ENCODE measurements at regions not wholly inside any gene's neighbourhood (a gene's known extent, or its start where the extent isn't known, plus 50 kb on each side); places are given as distances from the start of the nearest gene placed in this dataset.

DNA sequence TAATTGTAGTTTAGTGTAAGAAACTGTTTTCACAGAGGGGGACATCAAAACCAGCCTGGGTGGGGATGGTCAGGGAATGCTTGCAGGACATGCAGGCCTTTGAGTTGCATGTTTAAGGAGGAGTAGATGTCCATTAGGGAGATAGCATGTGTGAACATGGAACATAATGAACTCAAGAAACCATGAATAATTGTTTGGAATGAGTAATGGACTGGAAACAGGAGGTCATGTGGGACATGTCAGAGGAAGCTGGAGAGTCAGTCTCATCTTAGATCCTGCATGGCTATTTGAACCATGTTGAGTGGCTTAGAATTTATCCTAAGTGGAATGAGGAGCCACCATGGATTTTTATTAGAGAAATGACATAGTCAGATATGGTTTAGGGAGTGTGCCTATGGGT is 86.4 kb downstream of the RPE65 start:
- no peak overlapping the region for H3K4me3 ChIP-seq (ENCODE audit: low read depth, low read length, poor library complexity, severe bottlenecking)
- H3K27ac ChIP-seq (ENCODE audit: low read depth, low read length, poor library complexity, severe bottlenecking), result no peak overlapping the region
- intact Hi-C loops (cut with micrococcal nuclease; ENCODE audit: unreplicated experiment), result no loop called here
- H3K36me3 ChIP-seq (ENCODE audit: insufficient read depth, low read length, poor library complexity, severe bottlenecking), result no peaks in the 10 kb centered on the region
- no peak for DNase-seq (ENCODE audit: low spot score)
- TF ChIP-seq, protein P1, sequence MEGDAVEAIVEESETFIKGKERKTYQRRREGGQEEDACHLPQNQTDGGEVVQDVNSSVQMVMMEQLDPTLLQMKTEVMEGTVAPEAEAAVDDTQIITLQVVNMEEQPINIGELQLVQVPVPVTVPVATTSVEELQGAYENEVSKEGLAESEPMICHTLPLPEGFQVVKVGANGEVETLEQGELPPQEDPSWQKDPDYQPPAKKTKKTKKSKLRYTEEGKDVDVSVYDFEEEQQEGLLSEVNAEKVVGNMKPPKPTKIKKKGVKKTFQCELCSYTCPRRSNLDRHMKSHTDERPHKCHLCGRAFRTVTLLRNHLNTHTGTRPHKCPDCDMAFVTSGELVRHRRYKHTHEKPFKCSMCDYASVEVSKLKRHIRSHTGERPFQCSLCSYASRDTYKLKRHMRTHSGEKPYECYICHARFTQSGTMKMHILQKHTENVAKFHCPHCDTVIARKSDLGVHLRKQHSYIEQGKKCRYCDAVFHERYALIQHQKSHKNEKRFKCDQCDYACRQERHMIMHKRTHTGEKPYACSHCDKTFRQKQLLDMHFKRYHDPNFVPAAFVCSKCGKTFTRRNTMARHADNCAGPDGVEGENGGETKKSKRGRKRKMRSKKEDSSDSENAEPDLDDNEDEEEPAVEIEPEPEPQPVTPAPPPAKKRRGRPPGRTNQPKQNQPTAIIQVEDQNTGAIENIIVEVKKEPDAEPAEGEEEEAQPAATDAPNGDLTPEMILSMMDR (conservative IDR thresholded peaks at IDR 0.05; ENCODE audit: low read depth, low read length), result no peak
- TF ChIP-seq EZH2 (IDR thresholded peaks at IDR 0.05; ENCODE audit: borderline replicate concordance, low read depth, low read length, poor library complexity, severe bottlenecking), result no peak
- BruUV-seq (replicated peaks), result no TSS peak
- ChIA-PET CTCF (no interaction called here), POLR2A (ENCODE audit: low non-redundant PET) (no interaction called here)
- peaks cover 5% of the 10 kb centered on the region for H3K4me1 ChIP-seq (ENCODE audit: insufficient read depth, low read length, poor library complexity, severe bottlenecking)
- no peaks in the 10 kb centered on the region for H3K9me3 ChIP-seq (ENCODE audit: low read depth, low read length, poor library complexity, severe bottlenecking)
- H3K27me3 ChIP-seq (replicated peaks; ENCODE audit: insufficient read depth, low read depth, low read length, poor library complexity), result no peaks in the 10 kb centered on the region

DNA sequence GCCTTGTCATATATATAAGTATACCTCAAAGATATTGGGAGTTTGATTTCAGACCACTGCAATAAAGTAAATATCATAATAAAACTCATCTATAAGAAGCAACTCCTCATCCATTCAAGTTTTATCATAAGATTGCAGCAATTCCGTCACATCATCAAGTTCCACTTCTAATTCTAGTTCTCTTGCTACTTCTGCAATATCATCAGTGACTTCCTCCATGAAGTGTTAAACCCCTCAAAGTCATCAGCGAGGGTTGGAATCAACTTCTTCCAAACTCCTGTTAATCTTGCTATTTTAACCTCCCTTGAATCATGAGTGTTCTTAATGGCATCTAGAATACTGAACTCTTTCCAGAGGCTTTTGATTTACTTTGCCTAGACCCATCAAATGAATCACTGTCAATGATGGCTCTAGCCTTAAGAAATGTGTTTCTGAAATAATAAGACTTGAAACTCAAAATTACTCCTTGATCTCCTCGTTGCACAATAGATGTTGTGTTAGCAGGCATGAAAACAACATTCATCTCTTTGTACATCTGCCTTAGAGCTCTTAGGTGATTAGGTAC is 88.3 kb downstream of the RPE65 start:
- POLR2A ChIA-PET (ENCODE audit: low non-redundant PET), result no interaction called here
- BruUV-seq (replicated peaks), result no TSS peak
- Histone ChIP-seq H3K9me3 (ENCODE audit: low read depth, low read length, poor library complexity, severe bottlenecking) (no peaks in the 10 kb centered on the region), H3K4me1 (ENCODE audit: insufficient read depth, low read length, poor library complexity, severe bottlenecking) (peaks cover 5% of the 10 kb centered on the region), H3K4me3 (ENCODE audit: low read depth, low read length, poor library complexity, severe bottlenecking) (no peak overlapping the region), H3K27me3 (replicated peaks; ENCODE audit: insufficient read depth, low read depth, low read length, poor library complexity) (no peaks in the 10 kb centered on the region), H3K27ac (ENCODE audit: low read depth, low read length, poor library complexity, severe bottlenecking) (no peak overlapping the region), H3K36me3 (ENCODE audit: insufficient read depth, low read length, poor library complexity, severe bottlenecking) (no peaks in the 10 kb centered on the region)
- CTCF ChIA-PET, result no interaction called here
- intact Hi-C loops (cut with micrococcal nuclease; ENCODE audit: unreplicated experiment), result no loop called here
- no peak for DNase-seq (ENCODE audit: low spot score)
- TF ChIP-seq, protein P1 (conservative IDR thresholded peaks at IDR 0.05; ENCODE audit: low read depth, low read length), result no peak
- TF ChIP-seq EZH2 (IDR thresholded peaks at IDR 0.05; ENCODE audit: borderline replicate concordance, low read depth, low read length, poor library complexity, severe bottlenecking), result no peak

DNA sequence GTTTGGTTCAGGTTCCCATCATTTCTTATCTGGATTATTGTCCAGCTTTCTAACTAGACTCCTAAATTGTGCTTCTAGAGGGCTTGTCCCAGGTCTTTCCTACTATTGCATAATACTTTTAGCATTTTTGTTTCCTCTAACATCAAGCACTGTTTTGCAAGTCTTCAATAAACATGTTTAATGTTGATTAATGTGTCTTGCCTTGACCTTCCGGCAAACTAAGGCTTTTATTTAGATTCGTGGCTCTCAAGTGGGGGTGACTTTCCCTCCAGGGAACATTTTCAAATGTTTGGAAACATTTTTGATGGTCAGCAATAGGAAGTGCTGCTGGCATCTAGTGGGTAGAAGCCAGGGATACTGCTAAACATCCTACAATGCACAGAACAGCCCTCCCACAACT is 90.7 kb downstream of the RPE65 start:
- no peak for DNase-seq (ENCODE audit: low spot score)

More for the DNA sequence above, 90.7 kb downstream of the RPE65 start:
- no TSS peak for BruUV-seq (replicated peaks)
- ChIA-PET POLR2A (ENCODE audit: low non-redundant PET) (no interaction called here), CTCF (interaction anchor here (0.7 kb wide), 1 partner anchor 592 kb away, joined by 3 read pairs; no protein-coding TSS in a partner anchor)
- no peaks in the 10 kb centered on the region for H3K4me1 ChIP-seq (ENCODE audit: insufficient read depth, low read length, poor library complexity, severe bottlenecking)
- intact Hi-C loops (cut with micrococcal nuclease; ENCODE audit: unreplicated experiment), result no loop called here
- H3K36me3 ChIP-seq (ENCODE audit: insufficient read depth, low read length, poor library complexity, severe bottlenecking), result no peaks in the 10 kb centered on the region
- H3K27me3 ChIP-seq (replicated peaks; ENCODE audit: insufficient read depth, low read depth, low read length, poor library complexity), result no peaks in the 10 kb centered on the region
- no peak overlapping the region for H3K4me3 ChIP-seq (ENCODE audit: low read depth, low read length, poor library complexity, severe bottlenecking)
- TF ChIP-seq, protein P1 (conservative IDR thresholded peaks at IDR 0.05; ENCODE audit: low read depth, low read length), result no peak
- no peak for TF ChIP-seq EZH2 (IDR thresholded peaks at IDR 0.05; ENCODE audit: borderline replicate concordance, low read depth, low read length, poor library complexity, severe bottlenecking)
- H3K27ac ChIP-seq (ENCODE audit: low read depth, low read length, poor library complexity, severe bottlenecking), result no peak overlapping the region
- H3K9me3 ChIP-seq (ENCODE audit: low read depth, low read length, poor library complexity, severe bottlenecking), result no peaks in the 10 kb centered on the region

Measured in A673 (cell line).